Urothelium cell line (cell line): ENCODE measurements at regions not wholly inside any gene's neighbourhood (a gene's known extent, or its start where the extent isn't known, plus 50 kb on each side); places are given as distances from the start of the nearest gene placed in this dataset.

Experiments used
- DNase-seq: peaks from one replicate; pipeline ENCODE4 v3.0.0; 2011; ENCODE audit warnings: low spot score, mixed read lengths
- FAIRE-seq: peaks from 2 replicates; lab custom pipeline; 2011; peaks lifted over from hg19 to GRCh38; lab: Jason Lieb, UNC

DNA sequence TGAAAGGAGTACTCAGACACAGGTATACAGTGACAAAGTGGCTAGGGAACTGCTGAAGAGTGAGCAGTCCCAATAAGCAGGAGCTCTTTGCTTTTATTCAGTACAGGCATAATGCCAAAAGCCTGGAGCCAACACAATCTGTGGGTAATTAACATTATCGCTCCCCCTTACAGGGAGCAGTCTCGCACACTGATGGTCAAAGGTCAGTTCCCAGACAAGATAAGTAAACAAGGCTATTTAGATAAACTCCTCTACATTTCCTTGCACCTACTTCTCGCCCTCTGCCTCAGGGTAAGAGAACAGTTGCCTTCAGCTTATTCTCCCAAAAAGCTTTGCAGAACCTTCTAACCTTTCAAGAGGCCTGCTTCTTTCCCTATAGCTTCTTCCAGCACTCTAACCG is 73.9 kb upstream of the TAF9B start:
- FAIRE-seq (no peak), DNase-seq (no peak)

DNA sequence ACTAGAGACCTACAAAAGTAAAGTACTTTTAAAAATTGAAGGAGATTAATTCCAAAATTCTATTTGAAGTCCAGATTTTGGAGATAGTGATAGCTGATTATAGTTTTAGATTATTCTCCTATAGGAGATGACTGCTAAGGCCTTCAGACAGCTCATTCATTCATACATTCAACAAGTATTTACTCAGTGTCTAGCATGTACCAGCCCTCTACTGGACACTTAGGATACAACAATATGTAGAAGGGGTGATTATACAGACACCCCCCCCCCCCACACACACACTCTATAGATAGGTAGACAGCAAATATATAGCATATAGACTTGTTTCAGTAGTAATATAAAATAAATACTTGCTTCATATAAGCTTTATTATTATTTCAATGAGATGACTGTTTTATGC is 60.4 kb upstream of the TAF9B start:
- FAIRE-seq: no peak
- DNase-seq: peak; percentile 6
